ENCODE measurements at regions not wholly inside any gene's neighbourhood (a gene's known extent, or its start where the extent isn't known, plus 50 kb on each side); places are given as distances from the start of the nearest gene placed in this dataset.
"Not testable (repeated sequence)": the region's sequence is repeated elsewhere in the genome, so short reads cannot be mapped to it uniquely, and the experiment has no call there.

DNA sequence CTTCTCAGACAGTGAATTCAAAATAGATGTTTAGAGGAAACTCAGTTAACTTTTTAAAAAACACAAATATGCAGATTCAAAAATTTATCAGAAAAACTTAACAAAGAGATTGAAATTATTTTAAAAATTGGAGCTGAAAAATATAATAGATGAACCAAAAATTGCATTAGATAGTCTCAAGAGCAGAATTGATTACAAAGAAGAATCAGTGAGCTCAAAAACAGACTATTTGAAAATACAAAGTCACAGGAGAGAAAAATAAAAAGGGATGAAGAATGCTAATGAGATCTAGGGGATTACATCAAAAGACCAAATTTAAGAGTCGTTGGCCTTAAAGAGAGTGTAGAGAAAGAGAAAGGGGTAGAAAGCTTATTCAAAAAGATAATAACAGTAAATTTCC, 700.5 kb downstream of the COL12A1 start:
- no peak for TF ChIP-seq CTCF (conservative IDR thresholded peaks at IDR 0.05; ENCODE audit: low read length)
- H3K4me3 ChIP-seq (ENCODE audit: low read length), result no peak overlapping the region
- DNase-seq (ENCODE audit: low read depth), result no peak

- TF ChIP-seq CTCF (conservative IDR thresholded peaks at IDR 0.05; ENCODE audit: low read length), result no peak
- H3K4me3 ChIP-seq (ENCODE audit: low read length), result no peak overlapping the region
- no peak for DNase-seq (ENCODE audit: low read depth)
Observed at GRCh38 chr6:74504941-74505340, 700.9 kb downstream of the COL12A1 start.

- no peak overlapping the region for H3K4me3 ChIP-seq (ENCODE audit: low read length)
- TF ChIP-seq CTCF (conservative IDR thresholded peaks at IDR 0.05; ENCODE audit: low read length), result no peak
- DNase-seq (ENCODE audit: low read depth), result no peak
Observed at GRCh38 chr6:74492587-74492986, 713.3 kb downstream of the COL12A1 start.

DNA sequence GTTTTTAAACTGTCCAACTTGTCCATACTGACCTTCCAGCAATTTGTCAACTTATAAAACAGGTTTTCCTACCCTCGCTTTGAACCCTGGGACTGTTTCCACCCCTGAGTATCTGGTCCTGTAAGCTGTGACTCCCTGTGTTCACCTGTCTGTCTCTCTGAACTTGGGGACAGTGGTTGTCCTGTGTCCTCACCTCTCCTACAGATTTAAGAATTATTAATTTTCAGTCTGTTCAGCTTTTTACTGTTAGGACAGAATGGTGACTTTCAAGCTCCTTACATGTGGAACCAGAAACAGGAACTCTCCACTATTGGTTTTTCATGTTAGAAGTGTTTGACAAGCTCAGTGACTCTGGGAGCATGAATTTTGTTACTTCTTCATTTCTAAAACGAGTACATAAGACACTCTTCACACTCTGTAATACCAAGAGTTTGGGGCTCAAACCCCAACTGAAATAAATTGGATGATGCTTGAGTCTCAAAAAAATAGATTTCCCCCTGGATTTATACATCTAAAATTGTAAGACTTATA, 713.9 kb downstream of the COL12A1 start:
- DNase-seq (ENCODE audit: low read depth), result no peak
- no peak overlapping the region for H3K4me3 ChIP-seq (ENCODE audit: low read length)
- no peak for TF ChIP-seq CTCF (conservative IDR thresholded peaks at IDR 0.05; ENCODE audit: low read length)

DNA sequence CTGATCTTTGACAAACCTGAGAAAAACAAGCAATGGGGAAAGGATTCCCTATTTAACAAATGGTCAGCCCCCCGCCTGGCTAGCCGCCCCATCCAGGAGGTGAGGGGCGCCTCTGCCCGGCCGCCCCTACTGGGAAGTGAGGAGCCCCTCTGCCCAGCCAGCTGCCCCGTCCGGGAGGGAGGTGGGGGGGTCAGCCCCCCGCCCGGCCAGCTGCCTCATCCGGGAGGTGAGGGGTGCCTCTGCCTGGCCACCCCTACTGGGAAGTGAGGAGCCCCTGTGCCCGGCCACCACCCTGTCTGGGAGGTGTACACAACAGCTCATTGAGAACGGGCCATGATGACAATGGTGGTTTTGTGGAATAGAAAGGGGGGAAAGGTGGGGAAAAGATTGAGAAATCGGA, 717.1 kb downstream of the COL12A1 start:
- H3K4me3 ChIP-seq (ENCODE audit: low read length); DNase-seq (ENCODE audit: low read depth): not testable (repeated sequence)

DNA sequence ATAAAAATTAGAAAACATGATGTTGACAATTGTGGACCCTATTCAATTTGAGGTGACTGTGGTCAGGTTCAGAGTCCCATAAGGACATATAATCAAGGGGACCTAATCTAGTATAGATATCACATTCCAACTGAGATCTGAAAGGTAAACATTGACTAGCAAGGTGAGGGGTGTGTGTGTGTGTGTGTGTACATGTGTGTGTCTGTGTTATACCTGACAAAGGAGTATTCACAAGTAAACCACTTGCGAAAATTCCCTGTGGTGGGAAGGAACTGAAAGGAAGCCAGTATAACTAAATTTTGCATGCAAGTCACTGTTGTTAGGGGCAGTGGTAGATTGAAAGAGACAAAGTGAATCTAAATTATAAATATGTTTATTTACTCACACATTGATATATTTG, 723.7 kb downstream of the COL12A1 start:
- no peak for TF ChIP-seq CTCF (conservative IDR thresholded peaks at IDR 0.05; ENCODE audit: low read length)
- DNase-seq (ENCODE audit: low read depth), result no peak
- H3K4me3 ChIP-seq (ENCODE audit: low read length), result no peak overlapping the region

GRCh38 chr6:74480561-74480960, 725.3 kb downstream of the COL12A1 start:
- no peak for TF ChIP-seq CTCF (conservative IDR thresholded peaks at IDR 0.05; ENCODE audit: low read length)
- H3K4me3 ChIP-seq (ENCODE audit: low read length), result no peak overlapping the region
- peak; percentile 9 for DNase-seq (ENCODE audit: low read depth)

GRCh38 chr6:74479960-74480359, 725.9 kb downstream of the COL12A1 start:
- no peak for TF ChIP-seq CTCF (conservative IDR thresholded peaks at IDR 0.05; ENCODE audit: low read length)
- no peak for DNase-seq (ENCODE audit: low read depth)
- H3K4me3 ChIP-seq (ENCODE audit: low read length), result no peak overlapping the region

Measured in AG10803 (cell line).